ENCODE measurements at regions not wholly inside any gene's neighbourhood (a gene's known extent, or its start where the extent isn't known, plus 50 kb on each side); places are given as distances from the start of the nearest gene placed in this dataset.

- TF ChIP-seq CEBPB (IDR thresholded peaks at IDR 0.05; ENCODE audit: low read depth, low read length) = 0 out of 2 replicates have a peak, but pooled peaks have one; percentile 46
- TF ChIP-seq NRF1 (IDR thresholded peaks at IDR 0.05; ENCODE audit: low read depth, low read length) = no peak
- peaks cover 0 to 6% (median 3%) of the 10 kb centered on the region in 4 experiments; a peak in 3 of 7 replicates for H3K4me1 ChIP-seq (replicated peaks in 1 of 4; ENCODE audit: control insufficient read depth in 3 of 4, insufficient read depth in 4 of 4, low read length in 3 of 4)
- POLR2A ChIA-PET (ENCODE audit: partially characterized antibody) = no interaction called here
- H2BK20ac ChIP-seq (ENCODE audit: low read length) = no peak overlapping the region
- H3K9ac ChIP-seq (replicated peaks in 1 of 4; ENCODE audit: extremely low read depth in 1 of 4, low read depth in 3 of 4, low read length in 3 of 4) = no peak overlapping the region
- no peaks in the 10 kb centered on the region for H3K79me1 ChIP-seq (ENCODE audit: low read depth, low read length)
- no peak overlapping the region for H4K91ac ChIP-seq (replicated peaks; ENCODE audit: insufficient read length, low read length)
- H4K5ac ChIP-seq (ENCODE audit: insufficient read length, low read depth, low read length) = no peak overlapping the region
- no peaks in the 10 kb centered on the region for H3K23me2 ChIP-seq (ENCODE audit: low read depth, low read length)
- H4K20me1 ChIP-seq (replicated peaks in 1 of 2; ENCODE audit: control insufficient read depth in 1 of 2, insufficient read depth in 2 of 2, low read length in 2 of 2) = no peaks in the 10 kb centered on the region
- FAIRE-seq (no peak), DNase-seq (ENCODE audit: low read depth in 1 of 2, low spot score in 2 of 2) (no peak)
- H2AK5ac ChIP-seq (ENCODE audit: low read depth, low read length) = no peak overlapping the region
- no peak overlapping the region; a peak in 1 of 4 replicates for H3K4me2 ChIP-seq (ENCODE audit: insufficient read depth in 1 of 2, low read depth in 2 of 2, low read length in 2 of 2)
- no peaks in the 10 kb centered on the region for H3K36me3 ChIP-seq (ENCODE audit: control insufficient read depth in 2 of 4, insufficient read depth in 4 of 4, low read length in 3 of 4)
- no peak overlapping the region for H2AFZ ChIP-seq (ENCODE audit: low read length)
- H4K8ac ChIP-seq (ENCODE audit: extremely low read depth, insufficient read depth, low read length) = no peak overlapping the region
- no peak overlapping the region for H3K23ac ChIP-seq (ENCODE audit: insufficient read length)
- no peak overlapping the region for H2BK120ac ChIP-seq (replicated peaks; ENCODE audit: low read depth, low read length)
- no peaks in the 10 kb centered on the region for H3K27me3 ChIP-seq (replicated peaks in 1 of 4; ENCODE audit: control insufficient read depth in 3 of 4, extremely low read depth in 1 of 4, insufficient read depth in 3 of 4, low read length in 3 of 4)
- H3K4me3 ChIP-seq (ENCODE audit: extremely low read depth in 1 of 4, insufficient read depth in 2 of 4, low read depth in 3 of 4, low read length in 4 of 4) = no peak overlapping the region
- H3K27ac ChIP-seq (ENCODE audit: low read depth, low read length) = no peak overlapping the region
- no peak overlapping the region for H3K14ac ChIP-seq (ENCODE audit: insufficient read length)
- H3K4ac ChIP-seq (replicated peaks; ENCODE audit: insufficient read length, low read depth, low read length) = no peak overlapping the region
- H3K9me3 ChIP-seq (ENCODE audit: insufficient read depth in 2 of 2, low read depth in 1 of 2, low read length in 1 of 2) = no peaks in the 10 kb centered on the region
- H2BK12ac ChIP-seq (ENCODE audit: low read depth, low read length) = no peak overlapping the region
- H3K79me2 ChIP-seq (ENCODE audit: control insufficient read depth in 1 of 2, insufficient read depth in 2 of 2, low read length in 2 of 2) = no peaks in the 10 kb centered on the region
- WGBS, 2 experiments (ENCODE audit: extremely low coverage in 1 of 2, insufficient coverage in 1 of 2, insufficient read length in 1 of 2, insufficient replicate concordance in 2 of 2, low coverage in 1 of 2, low lambda C conversion rate in 2 of 2, missing lambda C conversion rate in 1 of 2) = 70% methylated on average over 3 of the region's 3 CpGs; no CpG with 5 or more reads in 1 of the 2 experiments
- CTCF ChIA-PET (ENCODE audit: partially characterized antibody) = interaction anchor here (0.8 to 1.2 kb wide), 2 partner anchors 18 to 72 kb away, joined by 3 read pairs; no protein-coding TSS in a partner anchor
- H2BK15ac ChIP-seq (ENCODE audit: low read length) = no peak overlapping the region
- no peak overlapping the region for H3K56ac ChIP-seq (replicated peaks; ENCODE audit: insufficient read length, low read depth, low read length)
- no peak overlapping the region for H2BK5ac ChIP-seq (ENCODE audit: low read depth, low read length)
- H3K18ac ChIP-seq (ENCODE audit: extremely low read depth, low read length) = no peak overlapping the region
Observed at GRCh38 chr3:24845524-24846155, 351.0 kb upstream of the THRB start.

Measured in H1 (cell line).